Activated naive CD4-positive, alpha-beta T cell treated with anti-CD3 and anti-CD28 coated beads for 36 hours (primary cell): ENCODE measurements at regions not wholly inside any gene's neighbourhood (a gene's known extent, or its start where the extent isn't known, plus 50 kb on each side); places are given as distances from the start of the nearest gene placed in this dataset.

Experiments used
- CTCF ChIA-PET: fragments of 350-600 bp; sonication (Branson Sonifier 250); formaldehyde crosslinking; loops from one replicate; lab custom pipeline; 2021; ENCODE audit warnings: antibody characterized with exemption; lab: Charles Lee
- DNase-seq: peaks from one replicate; pipeline ENCODE4 v3.0.0-alpha.2; 2020
- H3K27ac Mint-ChIP-seq: one replicate; pipeline ENCODE4 v1.8.0; 2021; ENCODE audit warnings: mild to moderate bottlenecking, mixed read lengths
- H3K27me3 Mint-ChIP-seq: one replicate; pipeline ENCODE4 v1.8.0; 2021; ENCODE audit warnings: low read depth, mixed read lengths
- H3K36me3 Mint-ChIP-seq: one replicate; pipeline ENCODE4 v1.8.0; 2021; ENCODE audit warnings: low read depth, mixed read lengths
- H3K4me1 Mint-ChIP-seq: one replicate; pipeline ENCODE4 v1.8.0; 2021; ENCODE audit warnings: low read depth, mixed read lengths
- H3K4me3 Mint-ChIP-seq: one replicate; pipeline ENCODE4 v1.8.0; 2021; ENCODE audit warnings: mild to moderate bottlenecking, moderate library complexity, mixed read lengths
- H3K9me3 Mint-ChIP-seq: one replicate; pipeline ENCODE4 v1.8.0; 2021; ENCODE audit warnings: mixed read lengths
- intact Hi-C: fragments of 100-400 bp; cut with micrococcal nuclease; formaldehyde crosslinking; loops from one replicate; pipeline ENCODE4 v1.15.1; 2023

- Mint-ChIP-seq H3K4me3 (no peak overlapping the region), H3K27ac (no peak overlapping the region), H3K36me3 (no peaks in the 10 kb centered on the region), H3K4me1 (no peaks in the 10 kb centered on the region), H3K27me3 (peaks cover 2% of the 10 kb centered on the region), H3K9me3 (no peaks in the 10 kb centered on the region)
- intact Hi-C loops, result loop anchor here (10.0 kb wide), 1 partner anchor 277 kb away; no protein-coding TSS in a partner anchor
- CTCF ChIA-PET, result interaction anchor here (1.5 kb wide), 1 partner anchor 10 kb away, joined by 4 read pairs; no protein-coding TSS in a partner anchor
- no peak for DNase-seq
These were observed 123.7 kb upstream of the MLIP start for GRCh38 chr6:53987522-53987888.

GRCh38 chr6:53989504-53989903 lies 121.7 kb upstream of the MLIP start:
- no peaks in the 10 kb centered on the region for H3K9me3 Mint-ChIP-seq
- DNase-seq, result no peak

DNA sequence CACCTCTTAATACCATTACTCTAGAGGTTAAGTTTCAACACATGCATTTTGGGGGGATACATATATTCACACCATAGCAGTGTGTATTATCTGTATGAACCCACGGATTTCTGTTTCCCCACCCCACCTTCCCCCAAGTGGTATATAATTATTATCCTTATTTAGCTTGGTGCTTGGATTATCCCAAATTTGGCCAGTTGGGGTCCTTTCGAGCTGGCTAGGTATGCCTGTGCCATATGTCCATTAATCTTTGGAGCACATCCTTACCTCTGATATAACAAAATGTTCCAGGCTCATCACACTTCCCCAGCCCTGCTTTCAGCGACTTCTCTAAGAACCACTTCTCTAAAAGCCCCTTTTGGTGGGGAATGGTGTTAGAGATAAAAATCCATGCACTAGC lies 118.7 kb upstream of the MLIP start:
- Mint-ChIP-seq H3K4me1 (no peaks in the 10 kb centered on the region), H3K36me3 (no peaks in the 10 kb centered on the region), H3K27ac (no peak overlapping the region), H3K9me3 (no peaks in the 10 kb centered on the region), H3K4me3 (no peak overlapping the region), H3K27me3 (peaks cover 4% of the 10 kb centered on the region)
- intact Hi-C loops, result no loop called here
- CTCF ChIA-PET, result no interaction called here
- no peak for DNase-seq

More at GRCh38 chr6:53989504-53989903, 121.7 kb upstream of the MLIP start:
- Mint-ChIP-seq H3K27me3 (no peaks in the 10 kb centered on the region), H3K27ac (no peak overlapping the region), H3K36me3 (no peaks in the 10 kb centered on the region), H3K4me1 (no peaks in the 10 kb centered on the region), H3K4me3 (no peak overlapping the region)
- intact Hi-C loops, result loop anchor here (10.0 kb wide), 1 partner anchor 275 kb away; no protein-coding TSS in a partner anchor
- CTCF ChIA-PET, result no interaction called here

DNA sequence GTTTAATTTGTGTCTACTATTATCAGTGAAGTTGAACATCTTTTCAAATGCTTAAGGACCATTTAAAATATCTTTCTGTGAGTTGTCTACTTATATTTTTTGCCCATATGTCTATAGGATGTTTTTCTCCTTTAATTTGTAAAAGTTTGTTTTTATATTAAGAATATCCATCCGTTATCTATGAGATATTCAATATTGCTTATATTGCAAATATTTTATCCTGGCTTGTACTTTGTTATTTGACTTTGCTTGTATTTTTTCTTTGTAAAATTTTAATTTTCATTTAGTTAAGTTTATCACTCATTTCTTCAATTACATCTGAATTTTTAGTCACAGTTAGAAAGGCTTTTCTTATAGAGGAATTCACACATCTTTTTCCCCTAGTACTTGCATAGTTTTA lies 117.0 kb upstream of the MLIP start:
- CTCF ChIA-PET, result interaction anchor here (0.5 to 0.6 kb wide), 2 partner anchors 9 to 1071 kb away, joined by 4 to 5 read pairs; no protein-coding TSS in a partner anchor
- H3K9me3 Mint-ChIP-seq, result no peaks in the 10 kb centered on the region
- DNase-seq, result no peak
- H3K27me3 Mint-ChIP-seq, result peaks cover 6% of the 10 kb centered on the region
- no peak overlapping the region for H3K4me3 Mint-ChIP-seq
- no peaks in the 10 kb centered on the region for H3K36me3 Mint-ChIP-seq
- intact Hi-C loops, result no loop called here
- no peaks in the 10 kb centered on the region for H3K4me1 Mint-ChIP-seq
- no peak overlapping the region for H3K27ac Mint-ChIP-seq

DNA sequence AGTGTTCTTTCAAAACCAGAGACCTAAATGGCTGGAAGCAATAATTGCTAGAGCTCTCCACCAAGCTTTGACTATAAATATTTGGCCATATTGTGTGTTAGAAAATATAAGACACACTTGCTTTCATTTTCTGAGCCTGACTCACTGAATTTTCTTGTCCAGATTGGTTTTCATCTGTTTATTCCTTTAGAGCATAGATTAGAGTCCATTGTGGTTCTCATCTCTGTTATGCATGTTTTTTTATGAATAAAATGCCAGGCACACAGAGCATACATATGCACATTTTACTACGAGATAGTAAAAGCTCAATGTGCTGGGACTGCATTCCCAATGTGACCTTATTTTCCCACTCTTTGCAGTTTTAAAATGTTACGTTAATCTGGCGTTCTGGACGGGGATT lies 115.3 kb upstream of the MLIP start:
- Mint-ChIP-seq H3K27ac (no peak overlapping the region), H3K4me3 (no peak overlapping the region), H3K9me3 (no peaks in the 10 kb centered on the region), H3K36me3 (no peaks in the 10 kb centered on the region), H3K4me1 (no peaks in the 10 kb centered on the region), H3K27me3 (peaks cover 7% of the 10 kb centered on the region)
- intact Hi-C loops, result no loop called here
- no peak for DNase-seq
- CTCF ChIA-PET, result no interaction called here

- no peak for DNase-seq
- Mint-ChIP-seq H3K36me3 (no peaks in the 10 kb centered on the region), H3K4me1 (no peaks in the 10 kb centered on the region), H3K4me3 (no peak overlapping the region), H3K27me3 (peaks cover 9% of the 10 kb centered on the region), H3K9me3 (no peaks in the 10 kb centered on the region), H3K27ac (no peak overlapping the region)
- CTCF ChIA-PET, result no interaction called here
- intact Hi-C loops, result no loop called here
These were observed 112.9 kb upstream of the MLIP start for GRCh38 chr6:53998303-53998702.

DNA sequence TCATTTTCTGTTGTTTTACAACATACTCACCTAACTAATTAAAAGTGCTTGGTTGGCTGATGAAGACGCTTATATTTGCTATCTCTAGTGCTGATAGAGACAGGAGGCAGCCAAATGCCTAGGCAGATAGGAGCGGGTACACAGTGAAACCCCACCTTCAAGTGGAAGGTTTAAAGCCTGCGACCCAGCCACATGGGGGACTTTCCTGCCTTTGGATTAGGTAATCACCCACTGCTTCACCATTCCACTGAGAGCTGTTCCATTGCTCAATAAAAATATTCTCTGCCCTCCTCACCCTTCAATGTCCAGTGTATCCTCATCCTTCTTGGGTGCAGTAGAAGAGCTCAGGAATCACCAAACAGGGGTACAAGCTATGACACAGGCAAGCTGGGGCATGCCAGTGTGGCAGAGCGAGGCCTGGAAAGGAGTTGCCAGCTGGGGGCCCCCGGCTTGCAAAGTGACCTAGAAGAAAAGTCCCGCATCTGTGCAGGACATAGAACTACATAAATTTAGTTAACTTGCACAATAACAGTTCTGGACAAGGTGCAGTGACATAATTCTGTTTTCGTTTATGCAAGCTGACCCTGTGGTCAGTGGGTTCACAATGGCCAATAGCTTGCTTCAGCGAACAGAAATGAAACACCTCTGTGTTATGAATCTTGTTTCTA lies 112.0 kb upstream of the MLIP start:
- CTCF ChIA-PET, result no interaction called here
- H3K36me3 Mint-ChIP-seq, result no peaks in the 10 kb centered on the region

GRCh38 chr6:54002116-54002515 lies 109.1 kb upstream of the MLIP start:
- no peaks in the 10 kb centered on the region for H3K36me3 Mint-ChIP-seq
- no peak overlapping the region for H3K4me3 Mint-ChIP-seq
- H3K9me3 Mint-ChIP-seq, result no peaks in the 10 kb centered on the region
- peaks cover 5% of the 10 kb centered on the region for H3K27me3 Mint-ChIP-seq
- H3K27ac Mint-ChIP-seq, result no peak overlapping the region
- H3K4me1 Mint-ChIP-seq, result no peaks in the 10 kb centered on the region
- CTCF ChIA-PET, result no interaction called here
- intact Hi-C loops, result no loop called here
- no peak for DNase-seq

More for the DNA sequence above, 112.0 kb upstream of the MLIP start:
- intact Hi-C loops, result no loop called here
- DNase-seq, result no peak
- Mint-ChIP-seq H3K27ac (no peak overlapping the region), H3K4me1 (no peaks in the 10 kb centered on the region), H3K27me3 (peaks cover 9% of the 10 kb centered on the region), H3K4me3 (no peak overlapping the region), H3K9me3 (no peaks in the 10 kb centered on the region)

DNA sequence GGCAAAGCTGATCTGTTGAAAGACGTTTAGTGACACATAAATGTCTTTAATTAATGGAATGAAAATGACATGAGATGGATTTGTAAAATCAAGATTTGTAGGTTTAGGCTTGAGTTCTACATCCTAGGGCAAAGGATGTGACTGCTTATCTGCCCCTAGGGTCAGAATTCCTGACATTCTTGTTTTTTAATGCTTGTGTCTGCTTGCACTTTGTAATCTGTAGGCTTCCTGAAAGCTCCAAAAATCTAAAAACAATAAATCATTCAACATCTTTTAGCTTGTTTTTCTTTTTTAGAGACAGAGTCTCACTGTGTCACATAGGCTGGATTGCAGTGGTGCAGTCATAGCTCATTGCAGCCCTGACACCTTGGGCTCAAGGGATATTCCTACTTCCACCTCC lies 107.9 kb upstream of the MLIP start:
- Mint-ChIP-seq H3K4me1 (no peaks in the 10 kb centered on the region), H3K9me3 (no peaks in the 10 kb centered on the region), H3K36me3 (no peaks in the 10 kb centered on the region), H3K27me3 (peaks cover 5% of the 10 kb centered on the region), H3K27ac (no peak overlapping the region), H3K4me3 (no peak overlapping the region)
- intact Hi-C loops, result no loop called here
- DNase-seq, result no peak
- CTCF ChIA-PET, result interaction anchor here (0.6 kb wide), 1 partner anchor 9 kb away, joined by 4 read pairs; no protein-coding TSS in a partner anchor

DNA sequence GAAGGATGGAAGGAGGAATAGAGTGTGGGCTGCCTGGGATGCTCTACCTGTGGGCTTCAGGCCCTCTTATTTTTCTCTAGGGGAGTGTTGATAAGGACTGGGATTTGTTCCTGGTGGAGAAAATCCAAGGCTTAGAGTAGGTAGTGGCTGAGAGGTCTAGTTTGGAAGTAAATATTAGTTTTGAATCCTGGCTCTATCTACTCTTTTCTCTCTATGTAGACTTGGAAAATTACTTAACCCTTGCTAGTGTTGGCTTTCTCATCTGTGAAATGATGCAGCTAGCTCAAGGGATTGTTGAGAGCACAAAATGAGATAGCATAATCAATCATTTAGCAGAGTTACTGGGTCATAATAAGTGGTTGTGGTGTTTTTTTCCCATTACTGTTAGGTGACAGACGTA lies 102.7 kb upstream of the MLIP start:
- Mint-ChIP-seq H3K4me1 (no peaks in the 10 kb centered on the region), H3K4me3 (no peak overlapping the region), H3K9me3 (no peaks in the 10 kb centered on the region), H3K36me3 (no peaks in the 10 kb centered on the region), H3K27ac (no peak overlapping the region), H3K27me3 (peaks cover 3% of the 10 kb centered on the region)
- DNase-seq, result no peak
- intact Hi-C loops, result no loop called here
- CTCF ChIA-PET, result no interaction called here

DNA sequence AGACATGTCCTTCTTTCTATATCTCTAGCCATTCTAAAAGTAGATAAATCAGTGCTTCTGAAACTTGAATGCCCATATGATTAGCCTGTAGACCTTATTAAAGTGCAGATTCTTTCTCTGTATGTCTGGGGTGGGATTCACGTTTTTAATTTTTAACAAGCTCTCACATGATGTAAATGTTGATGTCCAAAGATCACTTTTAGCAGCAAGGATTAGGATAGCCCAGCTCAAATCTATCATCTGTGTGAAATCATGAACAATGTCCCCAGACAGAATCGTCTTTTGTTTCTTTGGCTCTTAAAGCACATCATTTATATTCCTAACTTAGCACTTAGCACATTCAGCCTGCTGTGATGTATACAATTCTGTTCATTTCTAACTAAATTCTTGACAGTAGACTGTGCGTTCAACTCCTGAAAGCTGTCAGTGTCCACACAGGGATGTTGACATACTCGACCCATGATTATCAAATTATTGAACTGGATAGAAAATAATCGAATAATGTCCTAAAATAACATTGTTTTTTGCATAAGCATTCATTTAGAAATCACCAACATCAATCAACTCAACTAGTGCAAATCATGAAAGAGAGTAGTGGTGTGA lies 102.1 kb upstream of the MLIP start:
- no peaks in the 10 kb centered on the region for H3K36me3 Mint-ChIP-seq
- CTCF ChIA-PET, result no interaction called here
- no peaks in the 10 kb centered on the region for H3K9me3 Mint-ChIP-seq
- H3K27me3 Mint-ChIP-seq, result peaks cover 4% of the 10 kb centered on the region
- no peak overlapping the region for H3K4me3 Mint-ChIP-seq
- no peak overlapping the region for H3K27ac Mint-ChIP-seq
- H3K4me1 Mint-ChIP-seq, result no peaks in the 10 kb centered on the region
- no peak for DNase-seq
- intact Hi-C loops, result no loop called here

- Mint-ChIP-seq H3K4me1 (no peaks in the 10 kb centered on the region), H3K9me3 (no peaks in the 10 kb centered on the region), H3K27me3 (peaks cover 4% of the 10 kb centered on the region), H3K4me3 (no peak overlapping the region), H3K27ac (no peak overlapping the region), H3K36me3 (no peaks in the 10 kb centered on the region)
- CTCF ChIA-PET, result no interaction called here
- no peak for DNase-seq
- intact Hi-C loops, result no loop called here
These were observed 100.6 kb upstream of the MLIP start for GRCh38 chr6:54010340-54011276.
